ENCODE measurements at regions not wholly inside any gene's neighbourhood (a gene's known extent, or its start where the extent isn't known, plus 50 kb on each side); places are given as distances from the start of the nearest gene placed in this dataset.
"Not testable (repeated sequence)": the region's sequence is repeated elsewhere in the genome, so short reads cannot be mapped to it uniquely, and the experiment has no call there.

DNA sequence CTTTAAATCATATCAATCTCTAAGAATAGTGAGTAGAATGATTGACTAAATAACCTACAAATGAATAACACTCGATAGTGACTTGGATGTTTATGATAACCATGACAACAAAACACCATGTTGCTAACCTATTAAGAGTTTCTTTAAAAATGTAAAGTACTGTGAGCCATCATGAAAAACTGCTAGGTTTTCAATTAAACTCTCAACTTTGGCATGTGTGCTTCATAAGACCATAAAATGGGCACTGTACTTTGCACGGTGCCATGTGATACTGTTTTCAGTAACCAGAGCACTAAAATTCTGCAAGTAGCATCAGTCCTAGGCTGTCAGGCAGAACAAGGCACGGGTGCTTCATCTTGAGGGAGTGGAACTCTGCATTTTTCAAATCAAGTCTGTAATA is 96.2 kb upstream of the TRIM77 start:
- no peaks in the 10 kb centered on the region for H3K4me1 ChIP-seq (ENCODE audit: control insufficient read depth, insufficient read depth, low read length)
- H3K4me3 ChIP-seq (ENCODE audit: low read depth in 2 of 2, low read length in 2 of 2): no peak overlapping the region
- intact Hi-C loops (cut with micrococcal nuclease; ENCODE audit: unreplicated experiment) (loop anchor here (10.0 kb wide), 1 partner anchor 519 kb away; no protein-coding TSS in a partner anchor), in situ Hi-C loops (cut with HindIII; ENCODE audit: low pct_unique_long_range_greater_than_20kb, low sequenced_read_pairs) (no loop called here)
- DNase-seq (ENCODE audit: low read depth, low spot score) (no peak), ATAC-seq (no peak)
- no peaks in the 10 kb centered on the region for H3K27me3 ChIP-seq (ENCODE audit: control insufficient read depth, insufficient read depth, low read length)
- POLR2A ChIA-PET: no interaction called here
- CTCF ChIA-PET: no interaction called here
- H3K27ac ChIP-seq (ENCODE audit: low read length): no peak overlapping the region
- TF ChIP-seq POLR2AphosphoS5 (IDR thresholded peaks at IDR 0.05; ENCODE audit: low read depth, low read length): no peak
- TF ChIP-seq SIN3A (IDR thresholded peaks at IDR 0.05; ENCODE audit: borderline replicate concordance, insufficient read depth, low read depth, low read length): no peak
- TF ChIP-seq TCF7L2 (IDR thresholded peaks at IDR 0.05; ENCODE audit: low read depth, low read length): no peak
- TF ChIP-seq, protein P1, sequence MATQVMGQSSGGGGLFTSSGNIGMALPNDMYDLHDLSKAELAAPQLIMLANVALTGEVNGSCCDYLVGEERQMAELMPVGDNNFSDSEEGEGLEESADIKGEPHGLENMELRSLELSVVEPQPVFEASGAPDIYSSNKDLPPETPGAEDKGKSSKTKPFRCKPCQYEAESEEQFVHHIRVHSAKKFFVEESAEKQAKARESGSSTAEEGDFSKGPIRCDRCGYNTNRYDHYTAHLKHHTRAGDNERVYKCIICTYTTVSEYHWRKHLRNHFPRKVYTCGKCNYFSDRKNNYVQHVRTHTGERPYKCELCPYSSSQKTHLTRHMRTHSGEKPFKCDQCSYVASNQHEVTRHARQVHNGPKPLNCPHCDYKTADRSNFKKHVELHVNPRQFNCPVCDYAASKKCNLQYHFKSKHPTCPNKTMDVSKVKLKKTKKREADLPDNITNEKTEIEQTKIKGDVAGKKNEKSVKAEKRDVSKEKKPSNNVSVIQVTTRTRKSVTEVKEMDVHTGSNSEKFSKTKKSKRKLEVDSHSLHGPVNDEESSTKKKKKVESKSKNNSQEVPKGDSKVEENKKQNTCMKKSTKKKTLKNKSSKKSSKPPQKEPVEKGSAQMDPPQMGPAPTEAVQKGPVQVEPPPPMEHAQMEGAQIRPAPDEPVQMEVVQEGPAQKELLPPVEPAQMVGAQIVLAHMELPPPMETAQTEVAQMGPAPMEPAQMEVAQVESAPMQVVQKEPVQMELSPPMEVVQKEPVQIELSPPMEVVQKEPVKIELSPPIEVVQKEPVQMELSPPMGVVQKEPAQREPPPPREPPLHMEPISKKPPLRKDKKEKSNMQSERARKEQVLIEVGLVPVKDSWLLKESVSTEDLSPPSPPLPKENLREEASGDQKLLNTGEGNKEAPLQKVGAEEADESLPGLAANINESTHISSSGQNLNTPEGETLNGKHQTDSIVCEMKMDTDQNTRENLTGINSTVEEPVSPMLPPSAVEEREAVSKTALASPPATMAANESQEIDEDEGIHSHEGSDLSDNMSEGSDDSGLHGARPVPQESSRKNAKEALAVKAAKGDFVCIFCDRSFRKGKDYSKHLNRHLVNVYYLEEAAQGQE (IDR thresholded peaks at IDR 0.05; ENCODE audit: insufficient read depth in 1 of 2, low read depth in 2 of 2, low read length in 1 of 2): no peak
- TF ChIP-seq, protein P2, sequence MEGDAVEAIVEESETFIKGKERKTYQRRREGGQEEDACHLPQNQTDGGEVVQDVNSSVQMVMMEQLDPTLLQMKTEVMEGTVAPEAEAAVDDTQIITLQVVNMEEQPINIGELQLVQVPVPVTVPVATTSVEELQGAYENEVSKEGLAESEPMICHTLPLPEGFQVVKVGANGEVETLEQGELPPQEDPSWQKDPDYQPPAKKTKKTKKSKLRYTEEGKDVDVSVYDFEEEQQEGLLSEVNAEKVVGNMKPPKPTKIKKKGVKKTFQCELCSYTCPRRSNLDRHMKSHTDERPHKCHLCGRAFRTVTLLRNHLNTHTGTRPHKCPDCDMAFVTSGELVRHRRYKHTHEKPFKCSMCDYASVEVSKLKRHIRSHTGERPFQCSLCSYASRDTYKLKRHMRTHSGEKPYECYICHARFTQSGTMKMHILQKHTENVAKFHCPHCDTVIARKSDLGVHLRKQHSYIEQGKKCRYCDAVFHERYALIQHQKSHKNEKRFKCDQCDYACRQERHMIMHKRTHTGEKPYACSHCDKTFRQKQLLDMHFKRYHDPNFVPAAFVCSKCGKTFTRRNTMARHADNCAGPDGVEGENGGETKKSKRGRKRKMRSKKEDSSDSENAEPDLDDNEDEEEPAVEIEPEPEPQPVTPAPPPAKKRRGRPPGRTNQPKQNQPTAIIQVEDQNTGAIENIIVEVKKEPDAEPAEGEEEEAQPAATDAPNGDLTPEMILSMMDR (IDR thresholded peaks at IDR 0.05): no peak
- BruUV-seq (replicated peaks): no TSS peak
- no peaks in the 10 kb centered on the region for H3K9me3 ChIP-seq (ENCODE audit: control insufficient read depth, insufficient read depth, low read depth, low read length)
- H3K36me3 ChIP-seq (ENCODE audit: control insufficient read depth, insufficient read depth, low read length): no peaks in the 10 kb centered on the region

DNA sequence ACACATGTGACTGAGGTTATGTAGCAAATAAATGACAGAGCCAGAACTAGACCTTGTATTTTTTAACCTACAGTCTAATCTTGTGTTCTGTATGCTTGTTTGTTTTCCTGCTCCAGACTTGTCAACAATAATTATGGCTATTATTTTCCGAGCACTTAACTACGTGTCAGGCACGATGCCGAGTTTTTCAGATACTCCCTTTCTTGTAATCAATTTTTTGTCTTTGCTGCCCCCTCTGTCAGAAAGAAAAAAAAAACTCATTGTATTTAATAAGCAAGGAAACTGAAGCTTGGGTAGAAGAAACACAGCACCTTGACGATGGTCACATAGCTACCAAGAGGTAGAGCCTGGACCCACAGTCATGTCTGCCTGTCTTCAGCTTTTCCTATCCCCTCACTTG is 95.7 kb upstream of the TRIM77 start:
- ATAC-seq; H3K27ac ChIP-seq (ENCODE audit: low read length); H3K4me3 ChIP-seq (ENCODE audit: low read depth in 2 of 2, low read length in 2 of 2); H3K36me3 ChIP-seq (ENCODE audit: control insufficient read depth, insufficient read depth, low read length); POLR2A ChIA-PET; BruUV-seq (replicated peaks); H3K9me3 ChIP-seq (ENCODE audit: control insufficient read depth, insufficient read depth, low read depth, low read length); H3K4me1 ChIP-seq (ENCODE audit: control insufficient read depth, insufficient read depth, low read length); DNase-seq (ENCODE audit: low read depth, low spot score); in situ Hi-C loops (cut with HindIII; ENCODE audit: low pct_unique_long_range_greater_than_20kb, low sequenced_read_pairs); H3K27me3 ChIP-seq (ENCODE audit: control insufficient read depth, insufficient read depth, low read length); CTCF ChIA-PET: not testable (repeated sequence)
- intact Hi-C loops (cut with micrococcal nuclease; ENCODE audit: unreplicated experiment): loop anchor here (10.0 kb wide), 1 partner anchor 520 kb away; no protein-coding TSS in a partner anchor

DNA sequence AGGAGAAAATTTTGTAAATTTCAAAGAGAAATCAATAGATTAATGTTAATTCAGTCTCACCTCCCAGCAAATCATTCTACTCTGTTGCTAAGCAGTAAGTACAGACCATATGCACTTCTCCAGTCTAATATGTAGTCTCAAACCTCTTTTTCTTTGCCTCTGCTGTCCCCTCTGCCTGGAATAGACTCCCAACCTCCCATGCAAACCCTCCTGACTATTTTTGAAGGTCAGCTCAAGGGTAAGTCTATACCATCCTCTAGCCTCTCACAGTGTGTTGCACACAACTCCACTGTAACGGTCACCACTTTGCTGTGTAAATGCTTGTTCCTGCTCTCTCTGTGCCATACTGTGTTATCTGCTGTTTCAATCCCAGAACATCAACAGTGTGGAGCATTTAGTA is 94.5 kb upstream of the TRIM77 start:
- ATAC-seq; in situ Hi-C loops (cut with HindIII; ENCODE audit: low pct_unique_long_range_greater_than_20kb, low sequenced_read_pairs): not testable (repeated sequence)
- intact Hi-C loops (cut with micrococcal nuclease; ENCODE audit: unreplicated experiment): loop anchor here (10.0 kb wide), 1 partner anchor 521 kb away; no protein-coding TSS in a partner anchor

DNA sequence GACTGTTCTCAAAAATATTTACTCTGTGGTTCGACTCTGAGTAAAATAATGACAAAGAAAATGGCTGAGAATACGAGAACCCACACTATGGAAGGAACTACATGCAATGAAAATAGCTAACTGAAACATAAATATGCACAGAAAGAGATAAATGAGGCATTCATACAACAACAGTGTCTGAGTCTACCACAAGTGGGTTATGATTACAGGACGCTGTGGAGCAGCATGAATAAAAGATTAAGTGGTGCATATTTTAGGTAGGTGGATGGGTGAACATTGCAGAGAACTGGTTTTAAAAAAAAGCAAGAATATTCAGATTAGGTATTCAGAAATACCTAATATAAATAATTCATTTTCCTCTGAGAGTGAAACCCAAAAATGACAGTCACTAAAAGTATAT is 93.9 kb upstream of the TRIM77 start:
- H3K9me3 ChIP-seq (ENCODE audit: control insufficient read depth, insufficient read depth, low read depth, low read length); ATAC-seq; H3K4me1 ChIP-seq (ENCODE audit: control insufficient read depth, insufficient read depth, low read length); BruUV-seq (replicated peaks); H3K27me3 ChIP-seq (ENCODE audit: control insufficient read depth, insufficient read depth, low read length); DNase-seq (ENCODE audit: low read depth, low spot score); H3K27ac ChIP-seq (ENCODE audit: low read length); POLR2A ChIA-PET; in situ Hi-C loops (cut with HindIII; ENCODE audit: low pct_unique_long_range_greater_than_20kb, low sequenced_read_pairs); H3K4me3 ChIP-seq (ENCODE audit: low read depth in 2 of 2, low read length in 2 of 2); CTCF ChIA-PET; H3K36me3 ChIP-seq (ENCODE audit: control insufficient read depth, insufficient read depth, low read length): not testable (repeated sequence)
- intact Hi-C loops (cut with micrococcal nuclease; ENCODE audit: unreplicated experiment): loop anchor here (10.0 kb wide), 1 partner anchor 521 kb away; no protein-coding TSS in a partner anchor

More for the DNA sequence above, 94.5 kb upstream of the TRIM77 start:
- POLR2A ChIA-PET; H3K4me3 ChIP-seq (ENCODE audit: low read depth in 2 of 2, low read length in 2 of 2); H3K27me3 ChIP-seq (ENCODE audit: control insufficient read depth, insufficient read depth, low read length); DNase-seq (ENCODE audit: low read depth, low spot score); H3K27ac ChIP-seq (ENCODE audit: low read length); H3K36me3 ChIP-seq (ENCODE audit: control insufficient read depth, insufficient read depth, low read length); H3K9me3 ChIP-seq (ENCODE audit: control insufficient read depth, insufficient read depth, low read depth, low read length); H3K4me1 ChIP-seq (ENCODE audit: control insufficient read depth, insufficient read depth, low read length); CTCF ChIA-PET; BruUV-seq (replicated peaks): not testable (repeated sequence)

All from Panc1 (cell line).